ENCODE measurements at regions not wholly inside any gene's neighbourhood (a gene's known extent, or its start where the extent isn't known, plus 50 kb on each side); places are given as distances from the start of the nearest gene placed in this dataset.

GRCh38 chr10:124301736-124302135 is 117.0 kb downstream of the OAT start:
- no peak for DNase-seq (ENCODE audit: extremely low spot score in 2 of 2)
- H3K4me3 ChIP-seq = no peak overlapping the region
- intact Hi-C loops (cut with DNase I) = no loop called here
- no peaks in the 10 kb centered on the region for H3K9me3 ChIP-seq
- H3K27me3 ChIP-seq = no peaks in the 10 kb centered on the region
- no peak for TF ChIP-seq POLR2A (IDR thresholded peaks at IDR 0.05)
- no peak for TF ChIP-seq POLR2AphosphoS5 (IDR thresholded peaks at IDR 0.05; ENCODE audit: insufficient read depth in 1 of 2, low read depth in 1 of 2)
- TF ChIP-seq CTCF (IDR thresholded peaks at IDR 0.05) = no peak
- no peaks in the 10 kb centered on the region for H3K4me1 ChIP-seq
- H3K36me3 ChIP-seq = no peaks in the 10 kb centered on the region
- H3K27ac ChIP-seq = no peak overlapping the region

- intact Hi-C loops (cut with DNase I) = no loop called here
- TF ChIP-seq POLR2AphosphoS5 (IDR thresholded peaks at IDR 0.05; ENCODE audit: insufficient read depth in 1 of 2, low read depth in 1 of 2) (no peak), CTCF (IDR thresholded peaks at IDR 0.05) (no peak), POLR2A (IDR thresholded peaks at IDR 0.05) (no peak)
- DNase-seq (ENCODE audit: extremely low spot score in 2 of 2) = no peak
- Histone ChIP-seq H3K27ac (no peak overlapping the region), H3K36me3 (no peaks in the 10 kb centered on the region), H3K4me1 (peaks cover 4% of the 10 kb centered on the region), H3K9me3 (no peaks in the 10 kb centered on the region), H3K4me3 (no peak overlapping the region), H3K27me3 (no peaks in the 10 kb centered on the region)
Measured at GRCh38 chr10:124300735-124301134, 118.0 kb downstream of the OAT start.

- Histone ChIP-seq H3K27ac (no peak overlapping the region), H3K27me3 (no peaks in the 10 kb centered on the region), H3K4me3 (no peak overlapping the region), H3K4me1 (peaks cover 9% of the 10 kb centered on the region), H3K36me3 (no peaks in the 10 kb centered on the region), H3K9me3 (no peaks in the 10 kb centered on the region)
- intact Hi-C loops (cut with DNase I) = no loop called here
- TF ChIP-seq CTCF (IDR thresholded peaks at IDR 0.05) (no peak), POLR2A (IDR thresholded peaks at IDR 0.05) (no peak), POLR2AphosphoS5 (IDR thresholded peaks at IDR 0.05; ENCODE audit: insufficient read depth in 1 of 2, low read depth in 1 of 2) (no peak)
- no peak for DNase-seq (ENCODE audit: extremely low spot score in 2 of 2)
Measured at GRCh38 chr10:124300224-124300623, 118.5 kb downstream of the OAT start.

- H3K4me3 ChIP-seq = no peak overlapping the region
- no peak for DNase-seq (ENCODE audit: extremely low spot score in 2 of 2)
- no peaks in the 10 kb centered on the region for H3K36me3 ChIP-seq
- intact Hi-C loops (cut with DNase I) = no loop called here
- peaks cover 11% of the 10 kb centered on the region for H3K4me1 ChIP-seq
- TF ChIP-seq POLR2A (IDR thresholded peaks at IDR 0.05) (no peak), CTCF (IDR thresholded peaks at IDR 0.05) (no peak), POLR2AphosphoS5 (IDR thresholded peaks at IDR 0.05; ENCODE audit: insufficient read depth in 1 of 2, low read depth in 1 of 2) (no peak)
- H3K27me3 ChIP-seq = no peaks in the 10 kb centered on the region
- no peak overlapping the region for H3K27ac ChIP-seq
- H3K9me3 ChIP-seq = no peaks in the 10 kb centered on the region
Measured at GRCh38 chr10:124299696-124300095, 119.0 kb downstream of the OAT start.

- intact Hi-C loops (cut with DNase I) = no loop called here
- Histone ChIP-seq H3K27me3 (no peaks in the 10 kb centered on the region), H3K4me1 (peaks cover 11% of the 10 kb centered on the region), H3K36me3 (no peaks in the 10 kb centered on the region), H3K4me3 (no peak overlapping the region), H3K27ac (no peak overlapping the region), H3K9me3 (no peaks in the 10 kb centered on the region)
- no peak for TF ChIP-seq POLR2AphosphoS5 (IDR thresholded peaks at IDR 0.05; ENCODE audit: insufficient read depth in 1 of 2, low read depth in 1 of 2)
- TF ChIP-seq POLR2A (IDR thresholded peaks at IDR 0.05) = no peak
- no peak for TF ChIP-seq CTCF (IDR thresholded peaks at IDR 0.05)
- no peak for DNase-seq (ENCODE audit: extremely low spot score in 2 of 2)
Measured at GRCh38 chr10:124298891-124299290, 119.8 kb downstream of the OAT start.
